DND-41 (cell line): ENCODE measurements at regions not wholly inside any gene's neighbourhood (a gene's known extent, or its start where the extent isn't known, plus 50 kb on each side); places are given as distances from the start of the nearest gene placed in this dataset.

Experiments used
- ATAC-seq: fragments of 200-7000 bp; cut with Tn5 transposase; 3 replicates; pipeline ENCODE4 v1.9.1; 2021; ENCODE audit warnings: low read depth; ENCODE audit not compliant: insufficient read depth
- DNase-seq: peaks from one replicate; pipeline ENCODE4 v3.0.0-alpha.2; 2020
- H2AFZ ChIP-seq: 2 replicates; pipeline ENCODE4 v1.6.0; 2012; ENCODE audit warnings: low read depth, low read length
- H3K27ac ChIP-seq: 2 replicates; pipeline ENCODE4 v1.5.1; 2012; ENCODE audit warnings: low read length, inconsistent platforms
- H3K27me3 ChIP-seq: fragments of 200-600 bp; sonication (generic); 2 replicates; pipeline ENCODE4 v1.6.0; 2012; ENCODE audit warnings: low read length, mild to moderate bottlenecking, inconsistent platforms; ENCODE audit not compliant: insufficient read depth, poor library complexity
- H3K36me3 ChIP-seq: 2 replicates; pipeline ENCODE4 v1.5.1; 2012; ENCODE audit warnings: low read length, inconsistent platforms; ENCODE audit not compliant: insufficient read depth
- H3K4me1 ChIP-seq: 2 replicates; pipeline ENCODE4 v1.5.1; 2012; ENCODE audit warnings: mild to moderate bottlenecking, low read length; ENCODE audit not compliant: insufficient read depth
- H3K4me2 ChIP-seq: 2 replicates; pipeline ENCODE4 v1.6.0; 2012; ENCODE audit warnings: mild to moderate bottlenecking, moderate library complexity, low read length, inconsistent platforms; ENCODE audit not compliant: insufficient read depth
- H3K4me3 ChIP-seq, 2 experiments: fragments of 200-600 bp in 1 of 2; shearing (Covaris generic) in 1 of 2; 2 replicates each; pipeline ENCODE4 v1.5.1; 2012 to 2016; ENCODE audit warnings: inconsistent platforms in 2 of 2, low read length in 2 of 2, mild to moderate bottlenecking in 2 of 2, low read depth in 1 of 2, moderate library complexity in 1 of 2
- H3K79me2 ChIP-seq: 2 replicates; pipeline ENCODE4 v1.6.0; 2012; ENCODE audit warnings: low read length, inconsistent platforms; ENCODE audit not compliant: insufficient read depth
- H3K9ac ChIP-seq: 2 replicates; pipeline ENCODE4 v1.6.0; 2012; ENCODE audit warnings: low read depth, mild to moderate bottlenecking, inconsistent platforms, low read length, moderate library complexity
- H3K9me3 ChIP-seq: 2 replicates; pipeline ENCODE4 v1.5.1; 2012; ENCODE audit warnings: low read length, moderate library complexity, mild to moderate bottlenecking, inconsistent platforms; ENCODE audit not compliant: insufficient read depth, severe bottlenecking
- H4K20me1 ChIP-seq: 2 replicates; pipeline ENCODE4 v1.6.0; 2012; ENCODE audit warnings: low read length; ENCODE audit not compliant: insufficient read depth
- CTCF ChIP-seq: IDR thresholded peaks from 2 replicates; pipeline ENCODE4 v1.5.1; 2012; ENCODE audit warnings: borderline replicate concordance, low read length, moderate library complexity, mild to moderate bottlenecking; ENCODE audit not compliant: poor library complexity, severe bottlenecking; ENCODE audit errors: extremely low read depth
- EZH2 ChIP-seq: IDR thresholded peaks from 3 replicates; pipeline ENCODE4 v1.6.1; 2012; ENCODE audit warnings: borderline replicate concordance, low read depth, mild to moderate bottlenecking, moderate library complexity, low read length, inconsistent platforms; ENCODE audit not compliant: severe bottlenecking

- TF ChIP-seq EZH2 (no peak), CTCF (no peak)
- no peak overlapping the region for H3K4me2 ChIP-seq
- H3K79me2 ChIP-seq, result no peaks in the 10 kb centered on the region
- H4K20me1 ChIP-seq, result no peaks in the 10 kb centered on the region
- H3K9me3 ChIP-seq, result no peaks in the 10 kb centered on the region
- H2AFZ ChIP-seq, result no peak overlapping the region
- no peak for ATAC-seq
- H3K27ac ChIP-seq, result no peak overlapping the region
- H3K27me3 ChIP-seq, result no peaks in the 10 kb centered on the region
- no peaks in the 10 kb centered on the region for H3K36me3 ChIP-seq
- H3K4me3 ChIP-seq, result no peak overlapping the region
- H3K4me1 ChIP-seq, result peaks cover 30% of the 10 kb centered on the region
- H3K9ac ChIP-seq, result no peak overlapping the region
- DNase-seq, result no peak
Observed at GRCh38 chr6:110043366-110043994, 65.4 kb downstream of the GPR6 start.

- DNase-seq, result peak; percentile 69
- peak; percentile 67 for ATAC-seq
- no peak overlapping the region for H3K4me3 ChIP-seq
- TF ChIP-seq EZH2 (no peak), CTCF (no peak)
- H3K27ac ChIP-seq, result no peak overlapping the region
- H3K79me2 ChIP-seq, result no peaks in the 10 kb centered on the region
- no peak overlapping the region for H2AFZ ChIP-seq
- no peaks in the 10 kb centered on the region for H3K9me3 ChIP-seq
- H3K36me3 ChIP-seq, result no peaks in the 10 kb centered on the region
- H3K27me3 ChIP-seq, result no peaks in the 10 kb centered on the region
- no peaks in the 10 kb centered on the region for H4K20me1 ChIP-seq
- H3K4me1 ChIP-seq, result peaks cover 29% of the 10 kb centered on the region
- H3K9ac ChIP-seq, result no peak overlapping the region
- no peak overlapping the region for H3K4me2 ChIP-seq
Observed at GRCh38 chr6:110044096-110044495, 66.0 kb downstream of the GPR6 start.

GRCh38 chr6:110044622-110045021 is 66.5 kb downstream of the GPR6 start:
- DNase-seq (no peak), ATAC-seq (no peak)
- no peaks in the 10 kb centered on the region for H3K36me3 ChIP-seq
- no peaks in the 10 kb centered on the region for H4K20me1 ChIP-seq
- no peaks in the 10 kb centered on the region for H3K79me2 ChIP-seq
- no peak overlapping the region for H3K4me3 ChIP-seq
- H2AFZ ChIP-seq, result no peak overlapping the region
- H3K27me3 ChIP-seq, result no peaks in the 10 kb centered on the region
- no peak overlapping the region for H3K27ac ChIP-seq
- no peak overlapping the region for H3K4me2 ChIP-seq
- no peak overlapping the region for H3K9ac ChIP-seq
- peaks cover 25% of the 10 kb centered on the region for H3K4me1 ChIP-seq
- no peak for TF ChIP-seq CTCF
- no peak for TF ChIP-seq EZH2
- H3K9me3 ChIP-seq, result no peaks in the 10 kb centered on the region
